B cell (primary cell): ENCODE measurements at regions not wholly inside any gene's neighbourhood (a gene's known extent, or its start where the extent isn't known, plus 50 kb on each side); places are given as distances from the start of the nearest gene placed in this dataset.

Experiments
- ATAC-seq: fragments of 200-7000 bp; cut with Tn5 transposase; one replicate; pipeline ENCODE4 v1.10.0; 2021; ENCODE audit warnings: low read depth, mild to moderate bottlenecking, moderate number of reproducible peaks, moderate library complexity
- CTCF ChIA-PET: fragments of 350-600 bp; sonication (Branson Sonifier 250); formaldehyde crosslinking; loops from one replicate; lab custom pipeline; 2021; ENCODE audit warnings: antibody characterized with exemption, inconsistent platforms; lab: Charles Lee
- POLR2A ChIA-PET: fragments of 350-600 bp; sonication (Branson Sonifier 250); formaldehyde crosslinking; loops from one replicate; lab custom pipeline; 2021; ENCODE audit warnings: antibody characterized with exemption; lab: Charles Lee
- DNase-seq: peaks from one replicate; pipeline ENCODE4 v3.0.0; 2013
- H2AFZ ChIP-seq: 2 replicates; pipeline ENCODE4 v1.6.1; 2012; ENCODE audit warnings: mild to moderate bottlenecking, low read depth, low read length; ENCODE audit not compliant: insufficient read depth, poor library complexity, severe bottlenecking
- H3K27ac ChIP-seq, 2 donors: 1 replicate in 1 of 2; 2 replicates in 1 of 2; pipeline ENCODE4 v1.5.1; 2012 to 2013; ENCODE audit warnings: low read length in 2 of 2, mild to moderate bottlenecking in 2 of 2, moderate library complexity in 1 of 2
- H3K27me3 ChIP-seq, 4 experiments: fragments of 200-600 bp in 1 of 4; sonication (generic) in 1 of 4; replicated peaks in 1 of 4; 1 replicate in 2 of 4; 2 replicates in 2 of 4; pipeline versions ENCODE4 v1.6.1 to v1.7.0; 2013 to 2016; ENCODE audit warnings: low read length in 3 of 4, mild to moderate bottlenecking in 2 of 4, mixed read lengths in 1 of 4, moderate library complexity in 1 of 4; ENCODE audit not compliant: insufficient read depth in 4 of 4, control insufficient read depth in 3 of 4; ENCODE audit errors: control extremely low read depth in 1 of 4
- H3K36me3 ChIP-seq, 2 experiments: replicated peaks in 1 of 2; 1 replicate in 1 of 2; 2 replicates in 1 of 2; pipeline versions ENCODE4 v1.6.1 to v1.7.1; 2013; ENCODE audit warnings: low read length in 1 of 2; ENCODE audit not compliant: insufficient read depth in 2 of 2, control insufficient read depth in 1 of 2; ENCODE audit errors: control extremely low read depth in 1 of 2, extremely low read depth in 1 of 2
- H3K4me1 ChIP-seq, 2 donors: fragments of 200-600 bp in 1 of 2; sonication (generic) in 1 of 2; 1 replicate in 1 of 2; 2 replicates in 1 of 2; pipeline versions ENCODE4 v1.5.1 to v1.6.1; 2013 to 2017; ENCODE audit warnings: low read length in 2 of 2; ENCODE audit not compliant: control insufficient read depth in 2 of 2, insufficient read depth in 2 of 2
- H3K4me2 ChIP-seq: replicated peaks from 2 replicates; pipeline ENCODE3; 2012; ENCODE audit warnings: mild to moderate bottlenecking, low read depth, low read length; ENCODE audit not compliant: poor library complexity, severe bottlenecking
- H3K4me3 ChIP-seq, 5 experiments: fragments of 200-600 bp in 1 of 5; sonication (generic) in 1 of 5; 1 replicate in 3 of 5; 2 replicates in 2 of 5; pipeline versions ENCODE4 v1.5.1 to v1.7.0; 2011 to 2016; ENCODE audit warnings: low read length in 4 of 5, mild to moderate bottlenecking in 4 of 5, low read depth in 2 of 5, control low read depth in 1 of 5, moderate library complexity in 1 of 5; ENCODE audit not compliant: insufficient read depth in 1 of 5; ENCODE audit errors: control extremely low read depth in 1 of 5, extremely low read depth in 1 of 5
- H3K79me2 ChIP-seq: fragments of 200-600 bp; sonication (generic); one replicate; pipeline ENCODE4 v1.6.0; 2016; ENCODE audit warnings: low read length; ENCODE audit not compliant: control insufficient read depth, insufficient read depth
- H3K9ac ChIP-seq: fragments of 200-600 bp; sonication (generic); 2 replicates; pipeline ENCODE4 v1.6.1; 2017; ENCODE audit warnings: mild to moderate bottlenecking, low read length, moderate library complexity
- H3K9me3 ChIP-seq, 3 donors: one replicate each; pipeline versions ENCODE4 v1.6.1 to v1.7.1; 2013; ENCODE audit warnings: low read length in 2 of 3; ENCODE audit not compliant: control insufficient read depth in 2 of 3, insufficient read depth in 1 of 3; ENCODE audit errors: control extremely low read depth in 1 of 3
- H4K20me1 ChIP-seq: 2 replicates; pipeline ENCODE4 v1.6.0; 2012; ENCODE audit warnings: mild to moderate bottlenecking, low read length; ENCODE audit not compliant: insufficient read depth, control insufficient read depth, poor library complexity, severe bottlenecking
- H3K27ac Mint-ChIP-seq: one replicate; pipeline ENCODE4 v1.8.0; 2021; ENCODE audit warnings: mixed read lengths
- H3K27me3 Mint-ChIP-seq: one replicate; pipeline ENCODE4 v1.8.0; 2021; ENCODE audit warnings: mixed read lengths
- H3K4me1 Mint-ChIP-seq: one replicate; pipeline ENCODE4 v1.8.0; 2021; ENCODE audit warnings: mixed read lengths
- H3K4me3 Mint-ChIP-seq: one replicate; pipeline ENCODE4 v1.8.0; 2021; ENCODE audit warnings: mixed read lengths
- H3K9me3 Mint-ChIP-seq: one replicate; pipeline ENCODE4 v1.8.0; 2022; ENCODE audit warnings: mixed read lengths; ENCODE audit not compliant: insufficient read depth
- CTCF ChIP-seq: fragments of 200-600 bp; IDR thresholded peaks from one replicate; pipeline ENCODE4 v1.8.0; 2022; ENCODE audit warnings: antibody characterized with exemption, mild to moderate bottlenecking
- EZH2 ChIP-seq: IDR thresholded peaks from 2 replicates; pipeline ENCODE4 v1.6.1; 2012; ENCODE audit warnings: borderline replicate concordance, low read depth, mild to moderate bottlenecking, moderate library complexity, low read length; ENCODE audit not compliant: insufficient read depth, poor library complexity, severe bottlenecking
- WGBS: methylation state at CpG from one replicate; pipeline ENCODE4 v1.1.5; 2013; ENCODE audit warnings: missing lambda C conversion rate; ENCODE audit not compliant: insufficient coverage; 5-methylcytosine and 5-hydroxymethylcytosine counted together
- intact Hi-C: fragments of 100-400 bp; cut with micrococcal nuclease; formaldehyde crosslinking; loops from one replicate; pipeline ENCODE4 v1.10.0; 2022

- no peak for TF ChIP-seq EZH2
- TF ChIP-seq CTCF, result no peak
- H3K4me1 Mint-ChIP-seq, result no peaks in the 10 kb centered on the region
- H3K27ac Mint-ChIP-seq, result no peak overlapping the region
- ATAC-seq (no peak), DNase-seq (no peak)
- intact Hi-C loops, result no loop called here
- Histone ChIP-seq H3K4me1 (no peaks in the 10 kb centered on the region), H3K9ac (no peak overlapping the region), H3K9me3 (no peaks in the 10 kb centered on the region), H4K20me1 (no peaks in the 10 kb centered on the region), H3K27ac (no peak overlapping the region), H2AFZ (no peak overlapping the region), H3K79me2 (no peaks in the 10 kb centered on the region), H3K4me2 (no peak overlapping the region), H3K4me3 (no peak overlapping the region), H3K36me3 (no peaks in the 10 kb centered on the region), H3K27me3 (no peaks in the 10 kb centered on the region)
- H3K9me3 Mint-ChIP-seq, result no peaks in the 10 kb centered on the region
- H3K4me3 Mint-ChIP-seq, result no peak overlapping the region
- no peaks in the 10 kb centered on the region for H3K27me3 Mint-ChIP-seq
- ChIA-PET POLR2A (no interaction called here), CTCF (no interaction called here)
Measured at GRCh38 chr2:210756855-210757254, 200.5 kb downstream of the CPS1 start.

- Mint-ChIP-seq H3K9me3 (no peaks in the 10 kb centered on the region), H3K27me3 (no peaks in the 10 kb centered on the region), H3K4me3 (no peak overlapping the region), H3K27ac (no peak overlapping the region), H3K4me1 (no peaks in the 10 kb centered on the region)
- Histone ChIP-seq H3K27ac (no peak overlapping the region), H3K27me3 (no peaks in the 10 kb centered on the region), H3K4me2 (no peak overlapping the region), H3K9ac (no peak overlapping the region), H3K4me1 (no peaks in the 10 kb centered on the region), H4K20me1 (no peaks in the 10 kb centered on the region), H3K36me3 (no peaks in the 10 kb centered on the region), H3K4me3 (no peak overlapping the region), H3K79me2 (no peaks in the 10 kb centered on the region), H3K9me3 (peaks cover 0 to 7% (median 0%) of the 10 kb centered on the region in 3 donors), H2AFZ (no peak overlapping the region)
- no peak for ATAC-seq
- intact Hi-C loops, result no loop called here
- POLR2A ChIA-PET, result no interaction called here
- TF ChIP-seq CTCF, result no peak
- TF ChIP-seq EZH2, result no peak
- CTCF ChIA-PET, result no interaction called here
- 86% methylated on average over 9 of the region's 9 CpGs for WGBS
- DNase-seq, result no peak
Measured at GRCh38 chr2:210762604-210763588, 206.5 kb downstream of the CPS1 start.
